GM21619 (cell line): ENCODE measurements at regions not wholly inside any gene's neighbourhood (a gene's known extent, or its start where the extent isn't known, plus 50 kb on each side); places are given as distances from the start of the nearest gene placed in this dataset.

ENCODE experiments used
- ATAC-seq: cut with Tn5 transposase; IDR thresholded peaks from one replicate; pipeline ENCODE4 v1.9.1; 2021; ENCODE audit not compliant: unreplicated experiment

- ATAC-seq, result no peak
These were observed 75.4 kb upstream of the AKAP13 start for GRCh38 chr15:85305050-85305449.

DNA sequence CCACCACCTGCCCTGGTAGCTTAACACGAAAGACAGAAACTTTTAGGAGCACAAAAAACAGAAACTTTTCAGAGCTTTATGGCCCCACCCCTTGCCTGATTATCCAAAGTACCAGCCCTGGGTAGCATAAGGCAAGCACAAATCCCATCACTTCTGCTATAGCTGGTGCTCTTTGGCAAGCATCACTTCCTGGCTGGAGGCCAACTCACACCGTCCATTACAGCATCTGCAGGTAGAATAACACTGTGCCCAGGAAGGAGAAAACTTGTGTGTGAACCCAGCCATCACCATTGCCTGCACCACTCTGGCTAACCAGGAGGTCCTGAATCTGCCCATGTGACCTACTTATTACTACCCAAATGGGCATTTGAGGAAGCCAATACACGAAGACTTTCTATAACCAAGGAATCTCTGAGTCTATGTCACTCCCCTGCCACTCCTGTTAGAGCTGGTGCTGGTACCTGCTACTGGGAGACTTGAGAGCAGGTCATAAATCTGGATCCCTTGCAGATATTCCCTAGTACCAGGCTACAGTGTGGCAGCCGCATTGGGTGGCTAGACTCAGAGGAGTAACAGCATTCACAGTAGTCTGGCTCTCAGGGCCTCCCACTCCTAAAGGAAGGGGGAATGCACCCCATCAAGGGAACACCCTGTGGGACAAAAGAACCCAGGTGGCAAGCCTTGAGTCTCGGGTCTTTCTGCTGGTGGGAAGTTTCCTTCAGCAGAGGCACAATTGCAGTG is 73.3 kb upstream of the AKAP13 start:
- ATAC-seq, result no peak

DNA sequence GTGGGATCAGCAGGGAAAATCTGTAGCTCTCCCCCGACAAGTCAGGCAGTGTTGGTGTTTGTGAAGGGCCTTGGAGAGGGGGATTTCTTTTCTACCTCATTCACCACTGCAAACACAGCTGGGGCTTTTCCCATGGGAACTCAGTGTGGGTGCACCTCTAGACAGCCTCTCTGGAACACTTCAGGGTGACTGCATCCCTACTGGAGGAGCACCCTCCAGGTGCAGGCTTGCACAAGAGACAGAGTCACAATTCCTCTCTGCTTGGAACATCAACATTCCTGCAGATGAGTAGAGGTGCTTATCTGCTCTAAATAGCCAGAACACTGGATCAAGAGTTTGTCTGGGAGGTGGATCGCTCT is 72.7 kb upstream of the AKAP13 start:
- ATAC-seq, result no peak

GRCh38 chr15:85311647-85312046 is 68.8 kb upstream of the AKAP13 start:
- no peak for ATAC-seq

DNA sequence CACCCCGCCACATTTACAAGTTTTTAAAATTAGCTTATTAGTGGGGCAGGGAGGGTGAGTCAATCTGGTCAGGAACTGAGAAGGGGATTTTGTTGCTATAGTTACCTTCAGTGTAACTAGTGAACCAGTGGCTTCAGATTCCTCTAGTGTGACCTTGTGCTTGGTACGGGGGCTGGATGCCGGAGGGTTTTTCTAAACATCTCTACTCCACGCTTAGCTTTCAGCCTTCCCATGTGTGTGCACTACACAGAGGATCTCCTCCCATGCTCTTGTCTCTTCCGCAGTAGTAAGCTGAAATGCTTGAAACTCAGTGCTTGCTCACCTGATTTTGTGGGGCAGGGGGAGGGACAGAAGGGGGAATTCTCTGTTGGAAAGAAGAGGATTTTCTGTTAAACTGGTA is 67.9 kb upstream of the AKAP13 start:
- peak; percentile 91 for ATAC-seq

- ATAC-seq, result peak; percentile 13
These were observed 67.5 kb upstream of the AKAP13 start for GRCh38 chr15:85312929-85313331.

DNA sequence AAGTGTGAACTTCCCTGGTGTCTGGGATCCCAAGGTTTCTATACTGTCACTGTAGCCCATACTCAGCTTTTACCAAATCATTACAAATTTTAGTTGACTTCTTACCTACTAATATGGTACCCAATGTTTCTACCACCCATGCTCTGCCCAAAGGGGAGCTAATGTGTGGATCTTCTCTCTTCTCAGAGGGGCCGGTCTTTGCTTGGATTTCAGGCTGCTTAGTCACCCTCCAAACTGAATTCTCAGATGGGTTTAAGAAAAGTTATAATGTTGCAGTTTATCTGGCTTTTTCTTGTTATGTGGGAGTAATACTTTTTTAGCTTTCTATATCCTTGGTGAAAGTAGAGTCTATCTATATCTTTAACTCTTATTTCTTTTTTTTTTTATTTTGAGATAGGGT is 67.1 kb upstream of the AKAP13 start:
- ATAC-seq, result no peak

- no peak for ATAC-seq
These were observed 66.3 kb upstream of the AKAP13 start for GRCh38 chr15:85314146-85314545.

DNA sequence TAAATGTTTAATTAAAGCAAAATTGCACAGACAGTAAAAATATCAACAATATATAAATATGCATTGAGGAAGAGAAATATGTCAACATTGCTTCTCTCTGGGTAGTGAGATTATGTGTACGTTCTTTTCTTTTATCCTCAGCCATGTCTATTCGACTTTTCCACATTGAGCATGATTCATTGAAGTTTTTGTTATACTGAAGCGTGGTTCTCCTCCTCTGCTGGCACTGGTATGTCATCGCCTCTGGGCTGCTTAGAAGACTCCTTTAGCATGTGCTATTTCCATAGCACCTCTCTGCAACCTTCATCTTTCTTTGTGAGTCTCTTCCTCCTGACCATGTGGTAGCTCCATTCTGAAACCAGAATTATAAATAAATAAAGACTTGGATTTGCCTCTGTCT is 65.8 kb upstream of the AKAP13 start:
- no peak for ATAC-seq

DNA sequence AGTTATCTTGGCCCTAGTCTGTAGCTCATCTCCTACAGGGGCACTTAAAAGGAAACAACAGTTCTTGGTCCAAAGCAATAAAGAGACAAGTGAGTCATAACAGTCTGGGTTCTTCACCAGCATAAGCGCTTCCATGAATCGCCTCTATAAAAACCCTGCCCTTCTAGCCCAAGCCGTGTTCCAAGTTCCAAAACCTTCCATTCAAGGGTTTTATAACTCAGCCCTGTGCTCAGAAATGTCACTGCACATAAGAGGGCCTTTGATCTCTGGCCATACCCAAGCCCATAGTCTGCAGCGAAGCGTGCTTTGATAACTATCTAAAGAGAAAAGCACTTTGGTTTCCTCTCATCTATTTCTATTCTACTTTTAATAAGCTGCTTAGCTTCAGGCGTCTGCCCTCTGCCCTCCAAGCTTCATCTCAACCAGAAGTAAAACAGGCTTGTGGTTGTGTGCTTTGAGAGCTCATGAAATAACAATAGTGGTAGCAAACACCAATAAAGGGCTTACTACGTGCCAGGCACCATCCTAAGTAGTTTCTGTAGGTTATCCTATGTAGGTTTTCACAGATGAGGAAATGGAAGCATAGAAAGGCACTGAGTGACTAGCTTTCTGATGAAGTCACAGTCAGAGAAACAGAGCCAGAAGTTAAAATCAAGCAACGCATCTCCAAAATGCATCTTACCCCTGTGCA is 64.0 kb upstream of the AKAP13 start:
- ATAC-seq, result no peak

DNA sequence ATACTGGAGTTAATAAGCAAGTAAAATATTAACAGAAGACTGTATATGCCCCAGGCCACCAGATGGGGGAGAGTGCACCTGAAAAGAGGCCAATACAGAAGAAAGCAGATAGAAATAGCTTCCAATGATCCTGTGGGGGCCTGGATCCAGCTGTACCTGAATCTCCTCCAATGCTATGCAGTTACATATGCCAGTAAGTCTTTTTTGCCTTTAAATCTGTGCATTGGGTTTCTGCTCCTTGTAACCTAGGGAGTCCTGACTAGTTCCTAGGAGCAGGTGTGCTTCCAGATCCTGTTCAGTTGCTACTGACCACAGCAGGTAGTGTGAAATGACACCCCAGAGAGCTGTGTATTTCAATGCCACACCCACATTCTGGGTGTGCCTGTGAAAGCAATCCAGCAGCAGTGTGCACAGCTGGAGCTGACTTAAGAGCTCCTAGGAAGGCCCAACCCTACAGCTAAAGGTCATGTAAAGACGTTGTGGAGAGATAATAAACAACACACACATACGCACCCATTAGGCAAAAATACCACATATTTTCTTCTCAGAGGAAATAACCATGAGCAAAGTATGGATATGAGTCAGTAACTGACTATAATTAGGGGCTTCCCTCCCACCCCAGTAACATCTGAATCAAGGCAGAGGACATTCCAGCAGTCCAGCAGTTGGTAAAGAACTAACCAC is 62.2 kb upstream of the AKAP13 start:
- peak; percentile 85 for ATAC-seq

- no peak for ATAC-seq
These were observed 61.7 kb upstream of the AKAP13 start for GRCh38 chr15:85318732-85319076.

- no peak for ATAC-seq
These were observed 56.2 kb upstream of the AKAP13 start for GRCh38 chr15:85324202-85324601.

- no peak for ATAC-seq
These were observed 54.6 kb upstream of the AKAP13 start for GRCh38 chr15:85325834-85326233.

- ATAC-seq, result no peak
These were observed 54.1 kb upstream of the AKAP13 start for GRCh38 chr15:85326291-85326690.

DNA sequence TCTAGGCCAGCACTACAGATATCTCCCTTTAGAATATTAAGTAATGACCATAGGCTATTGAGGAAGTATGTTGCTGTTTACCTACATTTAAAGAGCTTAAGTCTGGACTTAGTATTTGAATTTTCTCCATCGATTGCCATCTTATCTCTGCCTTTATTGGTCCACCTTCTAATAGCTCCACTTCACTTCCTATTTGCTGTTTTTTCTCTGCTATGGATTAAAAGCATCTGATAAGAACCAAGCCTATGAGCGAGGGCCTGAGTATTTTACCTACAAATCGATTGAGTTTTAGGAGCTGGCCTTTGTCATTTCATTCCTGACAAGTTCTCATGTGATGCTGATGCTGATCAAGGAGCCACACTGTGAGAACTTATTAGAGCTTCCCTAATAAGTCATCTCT is 52.6 kb upstream of the AKAP13 start:
- no peak for ATAC-seq

DNA sequence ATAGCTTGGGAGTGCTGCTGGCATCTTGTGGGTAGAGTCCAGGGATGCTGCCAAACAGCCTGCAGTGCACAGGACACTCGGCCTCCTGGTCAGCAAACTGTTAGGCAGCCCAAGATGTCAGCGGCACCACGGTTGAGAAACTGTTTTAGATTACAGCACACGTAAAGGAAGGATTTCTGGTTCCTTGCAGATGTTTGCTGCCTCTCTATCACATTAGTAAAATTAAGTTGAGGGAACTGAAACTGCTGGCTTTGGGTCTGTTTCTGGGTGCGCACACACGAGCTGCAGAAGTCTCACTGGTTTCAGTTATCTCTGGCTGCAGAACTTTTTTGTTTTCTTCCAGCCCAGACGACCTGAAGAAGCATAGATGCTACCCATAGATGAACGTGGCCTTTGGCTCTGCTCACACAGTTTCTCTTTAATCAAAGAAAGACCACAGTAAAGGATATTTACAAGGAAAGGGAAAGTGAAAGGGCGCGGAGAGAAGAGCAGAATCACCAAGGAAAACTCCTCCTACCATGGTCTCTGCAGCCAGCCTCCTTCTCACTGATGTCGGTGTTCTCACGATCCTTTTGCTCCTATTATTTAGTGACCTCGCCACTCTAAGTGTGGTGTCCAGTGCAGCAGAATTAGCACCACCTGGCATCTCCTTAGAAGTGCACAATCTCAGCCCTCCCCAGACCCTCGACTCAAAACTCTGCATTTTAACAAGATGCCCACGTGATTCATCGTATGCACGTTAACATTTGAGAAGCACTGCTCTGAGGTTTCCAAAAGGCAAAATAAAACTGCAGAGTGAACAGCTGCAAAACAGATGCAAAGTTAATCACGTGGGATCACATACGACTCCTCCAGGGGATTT is 50.6 kb upstream of the AKAP13 start:
- peak; percentile 57 for ATAC-seq
